HG03520 (cell line): ENCODE measurements at regions not wholly inside any gene's neighbourhood (a gene's known extent, or its start where the extent isn't known, plus 50 kb on each side); places are given as distances from the start of the nearest gene placed in this dataset.

ENCODE experiments used
- ATAC-seq: cut with Tn5 transposase; IDR thresholded peaks from one replicate; pipeline ENCODE4 v1.9.1; 2021; ENCODE audit warnings: mild to moderate bottlenecking, moderate library complexity; ENCODE audit not compliant: unreplicated experiment

DNA sequence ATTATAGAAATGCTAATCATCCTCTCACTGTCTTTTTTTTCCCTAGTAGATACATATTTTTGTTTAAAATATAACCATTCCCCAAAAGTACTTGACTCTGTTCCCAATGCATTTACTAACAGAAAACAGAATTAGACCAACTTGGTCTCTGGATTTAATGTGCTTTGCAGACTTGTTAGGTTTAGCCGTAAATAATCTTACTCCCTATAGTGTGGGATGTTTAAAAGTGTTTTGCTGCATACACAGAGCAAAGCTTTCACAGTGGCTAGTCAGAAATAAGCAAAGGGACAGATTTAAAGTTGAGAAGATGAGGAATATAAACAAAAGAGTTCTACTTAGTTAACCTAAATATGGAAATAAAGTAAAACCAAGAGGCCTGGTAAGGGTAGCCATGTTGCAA lies 527.5 kb downstream of the HDGFL1 start:
- ATAC-seq, result no peak

DNA sequence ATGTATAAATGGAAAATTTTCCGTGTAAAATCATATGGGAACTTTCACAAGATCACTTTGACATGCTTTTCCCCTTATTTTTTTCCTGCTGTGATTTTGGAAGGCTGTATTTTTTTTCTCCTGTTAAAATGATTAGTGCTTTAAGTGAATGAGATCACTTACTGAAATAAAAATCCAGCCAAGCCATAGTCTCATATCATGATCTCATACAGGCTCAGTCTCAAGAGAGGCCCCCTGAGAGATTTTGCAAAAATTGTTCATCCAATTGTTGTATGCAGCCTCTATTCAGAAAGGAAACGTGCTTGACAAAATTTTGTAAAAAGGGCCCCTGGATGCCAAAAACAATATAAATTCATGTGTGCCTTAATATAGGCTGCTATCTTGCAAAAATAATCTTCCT lies 528.2 kb downstream of the HDGFL1 start:
- no peak for ATAC-seq

DNA sequence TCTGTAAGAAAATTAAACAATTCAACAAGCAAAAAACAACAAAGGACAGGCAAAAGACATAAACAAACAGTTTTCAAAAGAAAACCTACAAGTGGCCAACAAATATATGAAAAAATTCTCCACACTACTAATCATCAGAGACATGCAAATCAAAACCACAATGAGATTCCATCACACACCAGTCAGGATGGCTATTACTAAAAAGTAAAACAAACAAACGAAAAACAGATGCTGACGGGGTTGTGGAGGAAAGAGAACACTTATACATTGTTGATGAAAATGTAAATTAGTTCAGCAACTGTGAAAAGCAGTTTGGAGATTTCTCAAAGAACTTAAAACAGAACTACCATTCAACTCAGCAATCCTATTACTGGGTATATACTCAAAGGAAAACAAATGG lies 537.6 kb downstream of the HDGFL1 start:
- no peak for ATAC-seq

GRCh38 chr6:23111984-23112383 lies 542.6 kb downstream of the HDGFL1 start:
- no peak for ATAC-seq

- ATAC-seq, result no peak
These were observed 545.6 kb downstream of the HDGFL1 start for GRCh38 chr6:23114812-23115504.

- ATAC-seq, result no peak
These were observed 568.2 kb downstream of the HDGFL1 start for GRCh38 chr6:23137611-23138010.

DNA sequence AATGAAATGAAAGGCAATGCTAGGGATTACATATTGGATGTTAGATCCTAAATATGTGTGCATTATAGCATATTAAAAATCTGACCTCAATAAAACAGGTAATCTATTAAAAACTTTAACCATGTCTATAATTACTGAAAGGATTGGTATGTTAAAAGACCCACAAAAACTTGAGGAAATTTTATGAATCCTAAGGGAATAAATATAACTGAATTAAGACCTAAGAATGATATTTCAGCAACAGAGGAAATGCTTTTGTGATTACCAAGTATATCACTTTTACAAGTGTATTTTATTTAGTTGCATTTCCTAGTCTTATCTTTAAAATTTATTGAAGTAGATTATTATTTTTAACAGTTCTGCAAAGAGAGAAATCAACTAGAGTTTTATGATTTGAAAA lies 571.5 kb downstream of the HDGFL1 start:
- ATAC-seq, result no peak

GRCh38 chr6:23145781-23146180 lies 576.4 kb downstream of the HDGFL1 start:
- ATAC-seq, result no peak

DNA sequence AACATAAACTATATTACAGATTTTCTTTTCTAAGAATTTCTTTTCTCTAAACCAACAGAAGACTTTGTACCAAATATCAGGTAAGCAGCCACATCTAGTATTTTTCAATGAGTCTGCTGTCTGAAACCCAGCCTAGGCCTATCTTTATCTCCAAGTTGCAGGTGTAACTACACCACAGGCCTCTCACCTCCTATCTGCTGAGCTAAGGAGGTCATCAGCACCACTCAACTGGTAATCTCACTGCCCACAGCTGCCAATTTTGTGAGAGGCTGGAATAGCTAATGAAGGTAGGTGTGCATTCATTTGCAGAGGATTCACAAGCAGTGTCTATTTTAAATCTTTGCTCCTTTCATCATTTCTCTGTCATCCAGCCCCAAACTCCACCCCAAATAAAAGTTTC lies 584.8 kb downstream of the HDGFL1 start:
- ATAC-seq, result no peak

GRCh38 chr6:23170049-23170448 lies 600.7 kb downstream of the HDGFL1 start:
- ATAC-seq, result no peak

- no peak for ATAC-seq
These were observed 603.9 kb downstream of the HDGFL1 start for GRCh38 chr6:23173234-23173633.

DNA sequence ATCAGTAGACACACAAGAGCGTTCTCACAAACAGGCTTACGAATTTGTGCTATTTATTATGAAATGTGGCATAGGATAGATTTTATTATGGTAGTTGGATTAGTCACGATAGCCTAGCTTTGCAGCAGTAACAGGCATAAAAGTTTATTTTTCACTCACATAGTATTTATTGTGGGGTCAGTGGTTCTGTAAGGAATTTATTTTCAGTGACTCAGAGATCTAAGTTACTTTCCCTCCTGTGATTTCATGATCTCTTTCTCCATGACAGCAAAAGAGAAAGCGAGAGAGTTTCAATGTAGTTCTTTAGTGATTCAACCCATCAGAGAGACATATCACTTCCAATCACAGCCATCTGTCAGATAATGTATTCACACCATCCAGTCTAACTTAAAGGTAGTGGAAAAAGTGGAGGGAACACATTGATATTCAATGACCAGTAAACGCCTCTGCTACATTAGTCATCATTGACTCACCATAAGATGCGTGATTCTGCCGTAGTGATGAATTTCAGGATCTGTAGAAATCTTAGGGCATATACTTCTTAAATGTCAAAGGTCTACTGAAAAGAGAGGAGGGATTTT lies 605.5 kb downstream of the HDGFL1 start:
- no peak for ATAC-seq

GRCh38 chr6:23175391-23175790 lies 606.0 kb downstream of the HDGFL1 start:
- no peak for ATAC-seq

DNA sequence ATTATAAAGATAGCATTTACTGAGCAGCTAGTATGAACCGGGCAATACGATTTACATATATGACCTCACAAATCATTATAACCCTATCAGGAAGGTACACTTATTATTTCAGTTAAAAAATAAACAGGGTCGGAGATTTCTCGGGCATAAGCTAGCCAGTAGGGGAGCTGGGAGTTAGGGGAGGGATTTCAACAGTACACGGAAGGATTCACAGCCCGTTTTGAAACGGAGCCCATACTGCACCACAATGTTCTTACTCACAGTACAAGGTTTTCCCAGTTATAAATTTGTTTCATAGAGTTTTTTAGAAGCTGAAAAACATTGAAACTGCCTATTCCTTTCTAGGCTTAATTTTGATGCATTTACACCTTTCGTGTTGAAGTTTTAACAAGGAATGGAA lies 607.1 kb downstream of the HDGFL1 start:
- ATAC-seq, result no peak

DNA sequence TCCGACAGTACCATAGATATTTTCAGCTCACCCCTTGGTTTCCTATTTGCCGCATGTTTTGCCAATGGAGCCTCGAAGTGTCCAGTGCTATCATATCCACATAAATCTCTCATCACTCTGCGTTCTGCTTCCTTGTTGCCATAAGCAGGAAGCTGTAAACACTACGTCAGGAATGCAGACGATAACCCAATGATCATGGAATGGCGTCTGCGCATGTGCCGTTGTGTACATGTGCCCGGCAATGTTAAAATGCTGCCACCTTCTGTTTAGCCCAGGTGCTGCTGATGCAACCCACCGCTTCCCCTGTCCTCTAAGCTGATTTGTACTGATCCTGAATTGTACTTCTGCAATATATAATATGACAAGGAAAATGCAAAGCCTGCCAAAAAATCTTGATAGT lies 607.5 kb downstream of the HDGFL1 start:
- no peak for ATAC-seq

- no peak for ATAC-seq
These were observed 608.4 kb downstream of the HDGFL1 start for GRCh38 chr6:23177806-23178205.

DNA sequence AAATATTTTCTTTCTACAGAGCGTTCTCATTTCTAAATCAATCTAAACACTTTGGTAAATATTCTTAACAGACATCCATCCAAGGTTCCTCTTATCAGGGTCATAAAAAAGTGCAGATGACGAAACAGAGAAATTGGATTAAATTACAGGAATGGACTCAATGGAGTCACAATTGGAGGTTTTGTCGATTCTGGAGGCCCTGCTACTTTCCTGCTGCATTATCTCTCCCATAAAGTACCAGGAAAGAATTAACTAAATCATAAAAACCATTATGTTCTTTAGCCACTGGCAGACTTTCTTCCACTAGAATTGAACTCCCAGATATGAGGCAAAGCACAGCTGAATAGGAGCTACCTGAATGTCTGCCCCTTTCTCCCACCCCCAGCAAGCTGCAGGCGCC lies 610.6 kb downstream of the HDGFL1 start:
- no peak for ATAC-seq

DNA sequence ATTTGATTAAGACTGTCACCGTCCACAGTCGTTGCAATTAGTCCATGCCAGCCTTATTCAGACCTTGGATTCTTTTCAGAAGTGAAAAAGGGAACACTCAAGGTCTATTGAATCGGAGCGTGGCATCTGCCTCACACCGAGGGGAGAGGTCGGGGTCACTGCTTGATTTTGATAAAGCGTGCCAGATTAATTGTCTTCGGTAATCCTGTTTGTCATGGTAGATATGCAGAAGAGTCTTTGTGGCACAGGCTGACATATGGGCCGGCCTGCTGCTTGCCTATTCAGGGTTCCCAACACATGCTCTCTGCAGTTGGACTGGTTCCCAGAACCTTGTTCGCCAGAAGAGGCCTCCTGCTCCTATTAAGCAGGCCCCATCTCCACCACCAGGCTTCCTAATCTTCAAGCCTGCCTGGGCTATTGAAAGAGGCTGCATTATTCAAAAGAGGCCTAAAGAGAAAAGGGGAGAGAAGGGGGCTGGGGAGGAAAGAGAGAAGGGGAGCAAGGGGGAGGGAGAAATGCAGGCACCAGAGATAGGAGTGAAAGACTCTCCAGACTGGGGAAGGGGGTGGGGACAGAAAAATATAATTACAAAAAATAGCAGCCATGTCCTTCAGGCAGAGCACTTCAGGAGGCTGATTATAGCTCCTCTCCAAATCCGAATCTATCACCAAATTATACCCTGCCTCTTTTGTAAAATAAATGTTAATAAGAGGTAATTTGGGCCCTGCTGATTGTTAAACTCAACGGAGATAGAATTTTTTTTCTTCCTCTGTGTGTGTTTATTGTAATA lies 611.3 kb downstream of the HDGFL1 start:
- no peak for ATAC-seq

DNA sequence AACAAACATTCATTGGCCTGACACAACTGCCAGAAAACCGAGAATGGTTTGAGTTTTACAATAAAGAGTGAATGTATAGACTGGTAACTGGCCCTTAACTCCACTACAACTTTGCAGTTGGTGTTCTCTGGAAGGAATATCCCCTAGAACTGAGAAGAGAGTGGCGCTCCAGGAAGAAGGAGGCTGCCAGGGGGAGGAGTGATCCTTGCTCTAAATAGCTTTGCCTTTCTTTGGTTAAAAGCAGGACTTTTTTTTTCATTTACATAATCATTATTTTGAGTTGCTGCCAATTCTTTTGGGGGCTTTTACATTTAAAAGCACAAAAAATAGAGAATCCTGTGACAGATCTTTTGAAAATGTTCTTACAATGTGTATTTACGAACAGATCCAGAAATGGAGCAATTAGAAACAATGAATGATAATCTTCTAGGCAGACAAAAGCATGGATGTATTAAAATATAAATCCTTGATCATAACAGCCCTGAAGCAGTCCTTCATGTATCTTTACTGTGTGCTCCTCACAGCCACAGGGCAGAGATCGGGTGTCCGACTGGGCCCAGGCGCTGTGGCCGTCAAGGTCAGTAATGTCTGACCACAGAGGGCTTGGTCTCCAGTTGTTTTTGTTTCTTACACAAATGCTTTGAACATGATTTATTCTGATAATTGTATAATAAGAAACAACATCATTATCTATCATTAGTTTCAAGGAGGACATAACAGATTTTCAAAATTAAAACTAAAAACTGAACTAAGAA lies 612.2 kb downstream of the HDGFL1 start:
- no peak for ATAC-seq

DNA sequence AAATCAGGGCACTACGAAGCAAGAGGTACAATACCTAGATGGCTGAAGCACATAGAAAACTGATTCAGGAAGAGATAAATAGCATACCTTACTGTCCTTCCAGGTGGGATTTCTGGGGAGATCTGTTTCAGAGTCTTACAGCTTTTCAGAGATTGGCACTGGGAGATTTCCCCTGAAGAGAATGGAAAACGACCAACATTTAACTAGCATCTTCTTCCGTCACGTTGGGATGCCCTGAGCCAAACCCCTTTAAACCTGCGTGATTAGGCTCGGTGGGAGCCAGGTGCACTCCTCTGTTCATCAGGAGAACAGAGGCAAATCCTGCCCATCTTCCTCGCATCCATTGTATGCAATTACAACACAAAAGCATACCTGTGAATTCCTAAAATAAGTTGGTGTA lies 614.5 kb downstream of the HDGFL1 start:
- no peak for ATAC-seq

DNA sequence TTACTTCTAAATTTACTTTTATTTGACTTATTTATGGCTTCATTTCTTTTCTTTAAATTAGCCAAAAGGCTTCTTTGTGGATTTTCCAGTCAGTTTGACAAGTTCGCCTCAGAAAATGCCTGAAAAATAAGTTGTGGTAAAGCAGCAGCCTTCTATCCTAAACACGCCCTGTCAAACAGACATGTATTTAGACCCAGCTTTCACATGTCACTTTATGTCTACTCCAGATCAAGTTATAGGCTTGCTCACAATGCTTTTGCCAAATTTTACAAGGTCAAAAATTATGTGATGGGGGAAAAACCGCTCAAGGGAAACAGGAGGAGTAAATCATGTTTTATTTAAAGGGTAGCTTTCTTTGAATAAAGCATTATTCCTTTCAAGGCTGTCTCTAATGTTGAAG lies 615.0 kb downstream of the HDGFL1 start:
- ATAC-seq, result no peak

- ATAC-seq, result no peak
These were observed 626.1 kb downstream of the HDGFL1 start for GRCh38 chr6:23195487-23195886.
